ENCODE measurements at regions not wholly inside any gene's neighbourhood (a gene's known extent, or its start where the extent isn't known, plus 50 kb on each side); places are given as distances from the start of the nearest gene placed in this dataset.
"Not testable (repeated sequence)": the region's sequence is repeated elsewhere in the genome, so short reads cannot be mapped to it uniquely, and the experiment has no call there.

DNA sequence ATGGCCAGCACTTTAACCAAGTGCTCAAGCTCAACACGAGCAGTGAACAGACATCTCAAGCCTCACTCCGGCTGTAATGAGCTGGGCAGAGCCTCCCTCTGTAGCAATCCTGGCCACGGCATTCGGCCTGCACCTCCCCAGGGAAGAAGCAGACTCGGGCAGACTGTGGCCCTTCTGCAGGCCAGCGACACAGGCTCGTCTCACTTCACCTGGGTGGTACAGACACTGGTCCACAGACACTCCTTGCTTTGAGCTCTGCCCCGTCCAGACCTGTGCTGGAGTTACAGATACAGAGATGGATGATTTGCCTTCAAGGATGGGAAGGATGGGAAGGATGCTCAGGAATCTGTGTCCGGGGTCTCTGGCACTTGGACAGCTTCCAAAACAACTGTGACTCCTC, 300.9 kb downstream of the PREX1 start:
- no peaks in the 10 kb centered on the region for H3K4me1 ChIP-seq (ENCODE audit: control insufficient read depth, insufficient read depth, low read length)
- no peak overlapping the region for H3K4me3 ChIP-seq (ENCODE audit: low read length)
- H3K27me3 ChIP-seq (ENCODE audit: control insufficient read depth, insufficient read depth, low read length) = peaks cover 3% of the 10 kb centered on the region
- no peak overlapping the region for H3K27ac ChIP-seq (ENCODE audit: low read depth, low read length)
- H3K36me3 ChIP-seq (ENCODE audit: control insufficient read depth, insufficient read depth, low read length) = no peaks in the 10 kb centered on the region
- H3K9ac ChIP-seq (ENCODE audit: low read length) = no peak overlapping the region

DNA sequence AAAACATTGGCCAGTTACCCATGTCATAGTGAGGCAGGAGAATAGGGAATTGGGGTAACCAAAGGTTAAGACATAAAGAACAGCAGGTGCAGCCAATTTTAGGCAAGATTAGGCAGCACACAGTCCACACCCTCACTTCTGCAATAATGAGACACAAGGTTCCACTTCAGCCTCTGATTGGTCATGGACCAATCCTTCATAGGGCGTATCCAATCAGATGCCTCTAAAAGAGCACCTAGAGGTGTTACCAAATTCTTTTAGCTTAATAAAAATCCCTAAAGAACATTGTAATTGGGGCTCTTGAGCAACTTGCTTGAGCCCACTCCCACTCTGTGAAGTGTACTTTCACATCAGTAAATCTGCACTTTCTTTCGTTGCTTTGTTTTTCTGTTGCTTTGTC, 302.4 kb downstream of the PREX1 start:
- no peak overlapping the region for H3K27ac ChIP-seq (ENCODE audit: low read depth, low read length)
- peaks cover 3% of the 10 kb centered on the region for H3K27me3 ChIP-seq (ENCODE audit: control insufficient read depth, insufficient read depth, low read length)
- no peaks in the 10 kb centered on the region for H3K36me3 ChIP-seq (ENCODE audit: control insufficient read depth, insufficient read depth, low read length)
- H3K9ac ChIP-seq (ENCODE audit: low read length) = no peak overlapping the region
- no peak overlapping the region for H3K4me3 ChIP-seq (ENCODE audit: low read length)
- H3K4me1 ChIP-seq (ENCODE audit: control insufficient read depth, insufficient read depth, low read length) = no peaks in the 10 kb centered on the region

DNA sequence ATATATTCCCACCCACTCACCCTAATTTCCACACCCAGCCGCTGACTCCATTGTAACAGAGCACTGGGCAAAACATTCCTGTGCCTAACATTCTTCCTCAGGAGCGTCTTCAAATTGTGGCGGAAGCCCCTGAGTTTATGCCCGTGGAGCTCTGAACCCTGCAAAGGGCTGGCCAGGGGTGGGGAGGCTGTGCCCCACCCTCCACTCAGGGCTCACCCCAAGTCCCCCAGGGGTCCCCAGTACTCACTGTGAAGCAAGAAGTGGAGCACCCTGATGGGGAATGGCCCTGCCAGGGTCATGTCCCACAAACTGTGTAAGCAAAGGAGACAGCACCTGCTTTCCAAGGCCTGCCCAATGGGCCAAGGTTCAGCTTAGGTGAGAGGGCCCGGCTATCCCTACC, 303.2 kb downstream of the PREX1 start:
- no peak overlapping the region for H3K27ac ChIP-seq (ENCODE audit: low read depth, low read length)
- H3K27me3 ChIP-seq (ENCODE audit: control insufficient read depth, insufficient read depth, low read length) = peaks cover 3% of the 10 kb centered on the region
- no peaks in the 10 kb centered on the region for H3K36me3 ChIP-seq (ENCODE audit: control insufficient read depth, insufficient read depth, low read length)
- H3K9ac ChIP-seq (ENCODE audit: low read length) = no peak overlapping the region
- H3K4me1 ChIP-seq (ENCODE audit: control insufficient read depth, insufficient read depth, low read length) = no peaks in the 10 kb centered on the region
- no peak overlapping the region for H3K4me3 ChIP-seq (ENCODE audit: low read length)

DNA sequence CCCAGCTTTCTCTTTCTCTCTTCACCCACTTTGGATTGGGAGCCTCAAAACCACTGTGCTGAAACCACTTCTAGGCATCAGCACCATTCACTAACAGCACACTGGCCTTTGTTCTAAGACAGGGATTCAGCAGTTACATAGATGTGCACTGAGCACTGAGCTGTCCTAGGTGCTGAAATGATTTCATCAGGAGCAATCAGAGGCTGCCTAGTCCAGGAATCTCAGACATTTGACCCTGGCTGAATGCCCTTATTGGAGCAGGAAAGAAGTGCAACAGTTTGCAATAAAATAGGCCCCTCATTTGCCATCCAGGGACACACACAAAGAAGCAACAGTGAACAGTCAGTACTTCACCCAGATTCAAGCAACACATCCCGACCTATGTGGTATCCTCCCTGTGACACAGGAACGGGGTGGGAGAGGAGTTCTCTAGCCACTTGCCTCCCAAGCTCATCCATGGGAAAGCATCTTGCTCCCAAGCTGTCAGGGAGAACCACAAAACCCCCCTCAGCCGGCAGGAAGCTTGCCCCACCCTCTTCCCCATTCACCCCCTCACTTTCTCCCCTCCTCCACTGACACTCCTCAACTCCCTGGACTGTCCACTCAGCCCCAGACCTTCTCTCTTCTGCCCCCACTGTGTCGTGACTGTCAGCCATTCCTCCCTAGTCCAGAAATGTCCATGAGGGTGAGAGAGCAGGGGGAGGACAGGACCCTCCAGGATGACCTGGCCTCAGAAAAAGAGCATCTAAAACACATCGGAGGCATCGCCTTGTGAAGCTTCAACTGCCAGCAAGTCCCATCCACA, 304.4 kb downstream of the PREX1 start:
- Histone ChIP-seq H3K4me3 (ENCODE audit: low read length) (no peak overlapping the region), H3K27me3 (ENCODE audit: control insufficient read depth, insufficient read depth, low read length) (peaks cover 3% of the 10 kb centered on the region), H3K27ac (ENCODE audit: low read depth, low read length) (no peak overlapping the region), H3K36me3 (ENCODE audit: control insufficient read depth, insufficient read depth, low read length) (no peaks in the 10 kb centered on the region), H3K4me1 (ENCODE audit: control insufficient read depth, insufficient read depth, low read length) (no peaks in the 10 kb centered on the region), H3K9ac (ENCODE audit: low read length) (no peak overlapping the region)

- Histone ChIP-seq H3K27me3 (ENCODE audit: control insufficient read depth, insufficient read depth, low read length) (peaks cover 3% of the 10 kb centered on the region), H3K27ac (ENCODE audit: low read depth, low read length) (no peak overlapping the region), H3K4me1 (ENCODE audit: control insufficient read depth, insufficient read depth, low read length) (no peaks in the 10 kb centered on the region), H3K4me3 (ENCODE audit: low read length) (no peak overlapping the region), H3K36me3 (ENCODE audit: control insufficient read depth, insufficient read depth, low read length) (no peaks in the 10 kb centered on the region), H3K9ac (ENCODE audit: low read length) (no peak overlapping the region)
These were observed 306.7 kb downstream of the PREX1 start for GRCh38 chr20:48521121-48521520.

- not testable (repeated sequence) for H3K4me3 ChIP-seq (ENCODE audit: low read length); H3K9ac ChIP-seq (ENCODE audit: low read length); H3K27me3 ChIP-seq (ENCODE audit: control insufficient read depth, insufficient read depth, low read length); H3K36me3 ChIP-seq (ENCODE audit: control insufficient read depth, insufficient read depth, low read length); H3K27ac ChIP-seq (ENCODE audit: low read depth, low read length); H3K4me1 ChIP-seq (ENCODE audit: control insufficient read depth, insufficient read depth, low read length)
These were observed 311.6 kb downstream of the PREX1 start for GRCh38 chr20:48516196-48516595.

- not testable (repeated sequence) for H3K9ac ChIP-seq (ENCODE audit: low read length); H3K27ac ChIP-seq (ENCODE audit: low read depth, low read length); H3K27me3 ChIP-seq (ENCODE audit: control insufficient read depth, insufficient read depth, low read length); H3K4me1 ChIP-seq (ENCODE audit: control insufficient read depth, insufficient read depth, low read length); H3K36me3 ChIP-seq (ENCODE audit: control insufficient read depth, insufficient read depth, low read length); H3K4me3 ChIP-seq (ENCODE audit: low read length)
These were observed 313.2 kb downstream of the PREX1 start for GRCh38 chr20:48514577-48514976.

DNA sequence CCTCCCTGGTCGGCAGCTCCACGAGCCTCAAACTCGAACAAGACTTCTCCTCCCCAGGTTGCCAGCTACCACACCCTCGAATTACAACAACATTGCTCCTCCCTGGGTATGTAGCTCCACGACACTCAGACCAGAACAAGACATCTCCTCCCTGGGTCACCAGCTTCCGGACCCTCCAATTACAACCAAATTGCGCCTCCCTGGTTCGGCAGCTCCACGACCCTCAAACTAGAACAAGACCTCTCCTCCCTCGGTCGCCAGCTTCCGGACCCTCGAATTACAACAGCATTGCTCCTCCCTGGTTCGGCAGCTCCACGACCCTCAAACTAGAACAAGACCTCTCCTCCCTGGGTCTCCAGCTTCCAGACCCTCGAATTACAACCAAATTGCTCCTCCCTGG, 315.3 kb downstream of the PREX1 start:
- H3K9ac ChIP-seq (ENCODE audit: low read length); H3K27ac ChIP-seq (ENCODE audit: low read depth, low read length); H3K4me1 ChIP-seq (ENCODE audit: control insufficient read depth, insufficient read depth, low read length); H3K27me3 ChIP-seq (ENCODE audit: control insufficient read depth, insufficient read depth, low read length); H3K36me3 ChIP-seq (ENCODE audit: control insufficient read depth, insufficient read depth, low read length); H3K4me3 ChIP-seq (ENCODE audit: low read length): not testable (repeated sequence)

- not testable (repeated sequence) for H3K4me1 ChIP-seq (ENCODE audit: control insufficient read depth, insufficient read depth, low read length); H3K27ac ChIP-seq (ENCODE audit: low read depth, low read length); H3K36me3 ChIP-seq (ENCODE audit: control insufficient read depth, insufficient read depth, low read length); H3K27me3 ChIP-seq (ENCODE audit: control insufficient read depth, insufficient read depth, low read length); H3K4me3 ChIP-seq (ENCODE audit: low read length); H3K9ac ChIP-seq (ENCODE audit: low read length)
These were observed 322.7 kb downstream of the PREX1 start for GRCh38 chr20:48505066-48505465.

DNA sequence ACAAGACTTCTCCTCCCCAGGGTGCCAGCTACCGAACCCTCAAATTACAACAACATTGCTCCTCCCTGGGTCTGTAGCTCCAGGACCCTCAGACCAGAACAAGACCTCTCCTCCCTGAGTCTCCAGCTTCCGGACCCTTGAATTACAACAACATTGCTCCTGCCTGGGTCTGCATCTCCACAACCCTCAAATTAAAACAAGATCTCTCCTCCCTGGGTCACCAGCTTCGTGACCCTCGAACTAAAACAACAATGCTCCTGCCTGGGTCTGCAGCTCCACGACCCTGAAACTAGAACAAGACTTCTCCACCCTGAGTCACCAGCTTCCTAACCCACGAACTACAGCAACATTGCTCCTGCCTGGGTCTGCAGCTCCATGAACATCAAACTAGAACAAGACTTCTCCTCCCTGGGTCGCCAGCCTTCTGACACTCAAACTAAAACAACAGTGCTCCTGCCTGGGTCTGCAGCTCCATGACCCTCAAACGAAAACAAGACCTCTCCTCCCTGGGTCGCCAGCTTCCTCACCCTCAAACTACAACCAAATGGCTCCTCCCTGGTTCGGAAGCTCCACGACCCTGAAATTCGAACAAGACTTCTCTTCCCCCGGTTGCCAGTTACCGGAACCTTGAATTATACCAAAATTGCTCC, 324.5 kb downstream of the PREX1 start:
- Histone ChIP-seq H3K36me3 (ENCODE audit: control insufficient read depth, insufficient read depth, low read length) (no peaks in the 10 kb centered on the region), H3K9ac (ENCODE audit: low read length) (no peak overlapping the region), H3K4me3 (ENCODE audit: low read length) (no peak overlapping the region), H3K27ac (ENCODE audit: low read depth, low read length) (no peak overlapping the region), H3K4me1 (ENCODE audit: control insufficient read depth, insufficient read depth, low read length) (no peaks in the 10 kb centered on the region), H3K27me3 (ENCODE audit: control insufficient read depth, insufficient read depth, low read length) (no peaks in the 10 kb centered on the region)

GRCh38 chr20:48502758-48503157, 325.0 kb downstream of the PREX1 start:
- no peaks in the 10 kb centered on the region for H3K36me3 ChIP-seq (ENCODE audit: control insufficient read depth, insufficient read depth, low read length)
- no peaks in the 10 kb centered on the region for H3K27me3 ChIP-seq (ENCODE audit: control insufficient read depth, insufficient read depth, low read length)
- H3K4me3 ChIP-seq (ENCODE audit: low read length) = no peak overlapping the region
- no peaks in the 10 kb centered on the region for H3K4me1 ChIP-seq (ENCODE audit: control insufficient read depth, insufficient read depth, low read length)
- no peak overlapping the region for H3K9ac ChIP-seq (ENCODE audit: low read length)
- H3K27ac ChIP-seq (ENCODE audit: low read depth, low read length) = no peak overlapping the region

GRCh38 chr20:48502016-48502415, 325.8 kb downstream of the PREX1 start:
- Histone ChIP-seq H3K9ac (ENCODE audit: low read length) (no peak overlapping the region), H3K36me3 (ENCODE audit: control insufficient read depth, insufficient read depth, low read length) (no peaks in the 10 kb centered on the region), H3K4me3 (ENCODE audit: low read length) (no peak overlapping the region)

GRCh38 chr20:48500900-48501299, 326.9 kb downstream of the PREX1 start:
- not testable (repeated sequence) for H3K36me3 ChIP-seq (ENCODE audit: control insufficient read depth, insufficient read depth, low read length); H3K9ac ChIP-seq (ENCODE audit: low read length); H3K4me3 ChIP-seq (ENCODE audit: low read length); H3K27me3 ChIP-seq (ENCODE audit: control insufficient read depth, insufficient read depth, low read length); H3K4me1 ChIP-seq (ENCODE audit: control insufficient read depth, insufficient read depth, low read length); H3K27ac ChIP-seq (ENCODE audit: low read depth, low read length)

More at GRCh38 chr20:48502016-48502415, 325.8 kb downstream of the PREX1 start:
- Histone ChIP-seq H3K27ac (ENCODE audit: low read depth, low read length) (no peak overlapping the region), H3K4me1 (ENCODE audit: control insufficient read depth, insufficient read depth, low read length) (no peaks in the 10 kb centered on the region), H3K27me3 (ENCODE audit: control insufficient read depth, insufficient read depth, low read length) (no peaks in the 10 kb centered on the region)
